Left renal cortex interstitium (tissue), 4 donors: ENCODE measurements at regions not wholly inside any gene's neighbourhood (a gene's known extent, or its start where the extent isn't known, plus 50 kb on each side); places are given as distances from the start of the nearest gene placed in this dataset.

Experiments used
- DNase-seq, 4 donors: peaks; one replicate each; pipeline ENCODE4 v3.0.0-alpha.2; 2013; ENCODE audit warnings: low read depth in 4 of 4, low spot score in 2 of 4, missing footprints in 1 of 4

DNA sequence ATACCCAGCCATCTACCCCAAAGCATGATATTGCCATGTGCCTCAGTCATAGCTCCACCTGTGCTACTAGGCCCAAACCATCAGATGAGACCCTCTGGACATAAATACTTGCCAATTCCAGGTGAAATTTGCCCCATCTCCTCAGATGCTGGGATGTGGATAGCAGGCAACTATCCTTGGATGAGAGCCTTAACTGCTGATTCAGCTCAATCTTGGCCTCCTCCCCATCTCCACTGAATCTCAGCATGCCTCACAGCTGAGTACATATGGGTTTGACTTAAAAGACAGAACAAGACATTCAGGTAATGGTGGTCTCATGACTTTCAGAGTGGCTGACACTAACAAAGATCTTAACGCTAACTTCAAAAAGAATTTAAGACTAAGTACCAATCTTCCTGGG, 50.8 kb upstream of the KLHL13 start:
- DNase-seq: no peak

DNA sequence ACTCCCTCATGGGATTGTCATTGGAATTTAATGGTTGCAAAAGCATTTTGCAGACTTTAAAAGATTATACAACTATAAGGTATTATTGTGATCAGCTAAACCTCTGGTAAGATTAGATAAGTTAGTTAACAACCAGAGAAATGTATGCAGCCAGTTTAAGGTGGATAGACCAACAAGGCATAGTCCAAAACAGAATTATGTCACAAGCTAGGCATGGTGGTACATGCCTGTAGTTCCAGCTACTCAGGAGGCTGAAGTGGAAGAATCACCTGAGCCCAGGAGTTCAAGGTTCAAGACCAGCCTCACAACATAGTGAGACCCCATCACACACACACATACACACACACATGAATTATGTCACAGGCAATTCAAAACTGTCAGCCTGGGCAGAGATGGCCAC, 54.7 kb upstream of the KLHL13 start:
- no peak for DNase-seq

DNA sequence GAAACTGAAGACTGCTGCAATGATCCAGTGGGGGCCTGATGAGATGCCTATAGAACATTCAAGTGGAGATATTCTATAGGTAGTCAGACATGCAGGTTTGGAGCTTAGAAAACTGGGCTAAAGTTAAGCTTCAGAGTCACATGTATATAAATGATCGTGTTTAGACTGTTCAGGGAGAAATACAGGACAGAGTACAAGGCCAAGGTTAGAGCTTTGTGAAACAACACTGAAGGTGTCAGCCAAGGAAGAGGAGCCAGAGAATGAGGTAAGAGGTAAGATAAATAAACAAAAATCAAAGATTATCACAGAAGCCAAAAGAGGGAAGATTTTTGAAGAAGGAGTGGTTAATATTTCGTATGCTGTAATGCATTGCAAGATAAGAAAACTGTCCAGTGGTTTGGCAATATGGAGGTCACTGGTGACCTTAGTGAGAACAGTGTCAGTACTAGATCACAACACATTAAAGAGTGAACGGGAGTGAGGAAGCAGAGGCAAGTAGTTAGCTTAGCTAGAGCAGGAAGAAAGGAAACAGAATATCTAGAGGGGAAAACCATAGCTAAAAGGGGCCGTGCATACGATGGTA, 58.0 kb upstream of the KLHL13 start:
- no peak for DNase-seq

DNA sequence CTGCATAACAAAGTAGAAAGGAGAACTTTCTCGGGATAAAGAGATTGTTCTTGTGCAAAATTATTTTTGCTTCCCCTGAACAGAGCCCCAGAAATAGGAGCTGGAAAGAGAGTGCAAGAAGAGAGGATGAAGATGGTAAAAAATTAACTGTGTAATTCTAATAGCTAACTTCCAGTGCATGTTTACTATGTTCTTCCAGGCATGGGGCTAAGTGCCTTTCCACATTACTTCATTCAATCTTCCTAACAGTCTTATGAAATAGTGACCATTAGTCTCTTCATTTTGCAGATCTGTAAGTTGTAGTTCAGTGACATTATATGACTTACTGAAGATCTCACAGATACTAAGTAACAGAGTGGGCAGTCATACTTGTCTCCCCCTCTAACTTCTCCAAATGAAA, 61.1 kb upstream of the KLHL13 start:
- no peak for DNase-seq

DNA sequence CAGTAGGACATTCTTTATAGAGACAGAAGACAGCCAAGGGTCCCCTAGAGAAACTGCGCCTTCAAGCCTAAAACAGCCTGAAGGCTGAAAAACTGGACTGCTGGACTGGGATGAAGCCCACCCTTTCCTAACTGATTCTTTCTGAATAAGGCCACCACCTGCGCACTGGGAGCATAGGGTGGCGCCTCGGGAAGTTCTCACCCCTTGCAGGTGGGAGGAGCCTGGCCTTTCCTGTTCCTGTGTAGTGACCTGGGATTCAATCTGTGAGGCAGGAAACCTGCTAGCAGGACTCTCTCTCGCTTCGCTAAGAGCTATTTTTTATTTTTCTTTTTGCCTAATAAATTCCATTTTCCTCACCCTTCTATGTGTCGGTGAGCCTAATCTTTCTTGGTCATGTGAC, 61.8 kb upstream of the KLHL13 start:
- no peak for DNase-seq

DNA sequence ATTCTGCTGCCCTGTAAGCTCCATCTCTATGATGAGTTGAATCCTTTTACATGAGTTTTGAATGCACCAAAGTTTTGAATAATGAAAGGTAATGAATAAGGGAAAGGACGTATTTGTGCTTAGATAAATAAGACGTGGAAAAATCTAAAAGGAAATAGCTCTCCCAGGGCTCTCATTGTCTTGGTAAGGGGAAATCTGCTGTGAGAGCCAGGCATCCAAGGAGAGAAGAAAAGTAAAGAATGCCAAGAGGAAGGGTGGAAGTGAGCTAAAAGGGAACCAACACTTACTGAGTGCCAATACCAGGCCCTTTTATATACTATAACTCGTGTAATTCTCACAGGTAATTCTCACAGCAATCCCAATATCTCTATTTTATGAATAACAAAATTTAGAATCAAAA, 62.6 kb upstream of the KLHL13 start:
- no peak for DNase-seq

DNA sequence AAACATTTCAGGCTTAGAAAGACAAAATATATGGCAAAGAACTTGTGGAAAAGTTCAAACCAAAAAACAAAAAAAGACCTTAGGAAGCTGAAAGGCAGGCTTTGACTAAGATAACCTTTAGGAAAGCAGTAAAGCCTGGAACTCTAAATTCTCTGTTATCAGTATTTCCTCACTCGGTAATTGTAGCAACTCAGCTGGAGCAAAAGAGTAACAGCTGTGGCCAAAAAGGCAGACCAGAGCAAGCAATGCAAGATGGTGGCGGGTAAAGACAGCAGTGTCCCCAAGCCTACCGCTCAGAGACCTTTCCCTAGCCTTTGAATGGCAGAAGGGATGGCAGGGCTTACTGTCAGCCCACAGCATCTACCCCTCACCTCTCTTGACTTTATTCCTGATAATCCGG, 63.1 kb upstream of the KLHL13 start:
- DNase-seq: no peak

DNA sequence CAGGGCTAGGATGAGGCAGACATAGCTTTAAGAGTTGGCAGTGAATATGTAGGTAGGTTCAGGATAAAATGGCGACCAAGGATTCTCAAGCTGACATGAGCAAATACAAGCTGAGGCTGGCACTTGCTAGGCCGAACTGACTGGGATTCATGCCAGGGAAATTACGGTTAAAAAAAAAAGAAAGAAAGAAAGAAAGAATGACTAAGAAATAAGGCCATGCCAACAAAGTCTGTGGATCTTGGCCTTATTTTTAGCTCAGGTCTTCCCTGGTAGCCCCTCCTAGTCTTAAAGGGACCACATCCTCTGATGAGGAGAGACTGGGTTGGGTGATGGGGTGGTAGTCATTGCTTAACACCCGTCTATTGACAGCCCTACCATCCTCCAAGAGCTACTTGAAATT, 64.4 kb upstream of the KLHL13 start:
- no peak for DNase-seq

DNA sequence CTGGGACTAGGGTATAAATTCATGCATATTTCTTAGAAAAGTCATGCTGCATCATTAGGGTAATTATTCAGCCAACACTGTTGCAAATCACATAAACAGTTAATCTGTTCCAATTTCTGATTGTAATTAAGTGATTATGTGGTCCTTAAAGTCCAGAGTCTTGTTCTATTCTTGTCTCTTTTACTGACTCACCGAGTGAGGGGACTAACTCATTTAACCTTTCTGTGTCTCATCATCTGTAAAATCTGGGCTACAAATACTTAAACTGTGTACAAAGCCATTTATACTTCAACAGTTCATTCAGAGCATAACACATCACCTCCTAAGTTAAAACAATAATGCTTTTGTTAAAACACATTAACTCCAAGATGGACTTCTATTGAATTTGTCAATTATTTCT, 65.4 kb upstream of the KLHL13 start:
- no peak for DNase-seq

DNA sequence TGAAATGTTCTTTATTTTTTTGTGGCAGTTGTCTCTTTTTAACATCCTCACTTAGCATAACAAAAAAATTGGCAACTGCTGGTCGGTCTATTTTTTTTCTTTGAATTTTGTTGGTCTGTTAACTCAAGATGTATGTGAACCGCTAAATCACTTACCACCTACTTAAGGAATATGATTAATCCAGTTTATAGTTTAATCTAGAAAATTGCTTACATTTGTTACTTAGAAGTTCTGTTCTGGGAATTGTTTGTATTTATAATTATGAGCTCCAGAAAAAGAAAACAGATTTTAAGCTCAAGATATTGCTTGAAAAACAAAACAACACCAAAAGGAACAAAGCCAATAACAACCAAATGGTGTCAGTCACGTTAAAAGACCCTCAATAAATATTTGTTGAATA, 66.1 kb upstream of the KLHL13 start:
- DNase-seq: no peak

DNA sequence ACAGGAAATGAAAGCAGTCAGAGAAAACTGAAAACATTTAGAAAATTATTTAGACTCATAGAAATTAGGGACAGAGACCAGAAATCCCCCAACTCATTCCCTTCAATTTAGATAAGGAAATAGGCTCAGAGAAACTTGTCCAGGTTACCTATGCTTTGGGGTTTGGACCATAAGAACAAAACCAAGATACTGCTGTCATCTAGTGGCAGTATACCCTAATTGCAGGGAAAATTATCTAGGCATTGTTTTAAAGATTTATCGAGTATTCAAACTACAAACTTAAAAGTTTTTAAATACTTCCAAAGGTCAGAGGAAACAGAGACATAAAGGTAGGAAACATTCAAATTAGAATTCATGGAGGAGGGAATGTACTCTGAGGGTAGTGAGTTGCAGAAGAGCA, 67.0 kb upstream of the KLHL13 start:
- no peak for DNase-seq

DNA sequence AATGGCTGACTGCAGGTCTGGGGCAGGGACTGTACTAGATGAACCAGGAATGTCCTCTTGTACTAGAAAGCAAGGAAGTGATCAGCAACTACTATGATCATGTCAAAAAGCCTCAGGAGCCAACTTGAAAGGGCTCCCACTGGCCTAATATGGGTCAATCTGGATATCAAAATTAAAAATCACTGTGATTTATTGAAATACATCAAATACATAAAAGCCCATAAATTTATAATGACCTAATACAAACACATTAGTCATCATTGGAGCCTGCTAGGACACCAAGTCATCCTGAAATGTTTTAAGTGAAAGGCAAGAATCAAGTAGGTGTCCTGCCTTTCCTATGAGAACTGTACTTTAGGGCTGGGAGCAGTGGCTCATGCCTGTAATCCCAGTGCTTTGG, 70.5 kb upstream of the KLHL13 start:
- no peak for DNase-seq

DNA sequence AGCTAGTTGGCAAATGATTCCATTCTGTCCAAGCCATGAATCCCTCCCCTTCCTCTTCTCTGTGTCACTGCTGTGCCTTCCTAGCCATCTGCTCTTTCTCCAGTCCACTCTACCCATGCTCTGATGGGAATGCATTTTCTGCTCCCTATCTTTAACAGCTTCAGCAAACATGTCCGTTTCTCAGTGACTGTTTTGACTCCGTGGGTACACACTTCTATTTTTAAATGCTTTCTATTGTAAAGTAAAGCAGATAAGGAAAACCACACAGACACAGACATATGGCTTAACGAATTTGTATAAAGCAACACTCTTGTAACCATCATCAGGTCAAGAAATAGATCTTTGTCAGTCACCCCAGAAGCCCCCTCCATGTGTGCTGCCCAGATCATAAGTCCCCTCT, 72.4 kb upstream of the KLHL13 start:
- DNase-seq: no peak

DNA sequence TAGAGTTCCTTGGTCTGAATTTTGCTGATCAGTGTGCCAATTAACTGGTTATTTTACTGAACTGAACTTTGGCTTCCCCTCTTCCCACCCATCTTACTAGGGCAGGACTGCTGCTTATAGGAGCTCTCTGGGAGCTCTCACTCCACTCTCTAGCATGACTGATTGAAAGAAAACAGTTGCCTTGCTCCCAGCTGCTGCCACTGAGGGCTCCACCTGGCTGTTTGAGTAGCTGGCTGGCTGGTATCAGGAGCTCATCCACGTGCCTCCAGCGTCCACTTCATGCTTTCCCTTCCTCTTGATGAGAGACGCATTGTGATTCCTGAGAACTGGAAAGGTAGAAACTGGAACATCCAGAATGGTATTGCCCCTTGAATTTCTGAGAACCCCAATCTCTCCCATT, 73.0 kb upstream of the KLHL13 start:
- no peak for DNase-seq

DNA sequence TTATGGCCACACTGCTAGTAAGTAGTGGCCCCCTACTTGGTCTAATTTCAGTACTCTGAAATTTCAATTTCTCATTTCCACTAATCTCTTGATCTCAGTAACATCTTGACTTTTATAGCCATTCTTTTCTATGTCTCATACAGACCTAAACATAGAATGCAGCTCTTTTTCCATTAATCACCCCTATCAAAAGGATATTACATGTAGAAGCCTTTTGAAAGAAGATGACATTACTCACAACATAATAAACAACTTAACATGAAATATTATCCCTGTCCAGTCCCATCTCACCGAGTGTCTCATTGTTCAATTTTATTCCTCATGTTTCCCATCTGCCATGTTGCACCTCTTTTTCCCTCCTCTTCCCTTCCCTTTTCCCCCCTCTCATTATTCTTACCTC, 81.1 kb upstream of the KLHL13 start:
- DNase-seq: no peak

DNA sequence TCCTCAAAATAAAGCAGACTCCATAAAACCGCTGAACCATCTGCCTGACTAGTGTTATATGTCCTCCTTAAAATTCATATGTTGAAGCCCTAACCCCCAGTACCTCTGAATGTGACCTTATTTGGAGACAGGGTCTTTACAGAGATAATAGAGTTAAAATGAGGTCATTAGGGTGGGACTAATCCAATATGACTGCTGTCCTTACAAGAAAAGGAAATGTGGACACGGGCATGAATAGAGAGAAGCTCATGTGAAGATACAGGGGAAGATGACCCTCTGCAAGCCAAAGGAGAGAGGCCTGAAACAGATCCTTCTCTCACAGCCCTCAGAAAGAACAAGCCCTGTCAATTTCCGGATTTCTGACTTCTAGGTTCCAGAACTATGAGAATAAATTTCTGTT, 82.0 kb upstream of the KLHL13 start:
- DNase-seq: no peak

DNA sequence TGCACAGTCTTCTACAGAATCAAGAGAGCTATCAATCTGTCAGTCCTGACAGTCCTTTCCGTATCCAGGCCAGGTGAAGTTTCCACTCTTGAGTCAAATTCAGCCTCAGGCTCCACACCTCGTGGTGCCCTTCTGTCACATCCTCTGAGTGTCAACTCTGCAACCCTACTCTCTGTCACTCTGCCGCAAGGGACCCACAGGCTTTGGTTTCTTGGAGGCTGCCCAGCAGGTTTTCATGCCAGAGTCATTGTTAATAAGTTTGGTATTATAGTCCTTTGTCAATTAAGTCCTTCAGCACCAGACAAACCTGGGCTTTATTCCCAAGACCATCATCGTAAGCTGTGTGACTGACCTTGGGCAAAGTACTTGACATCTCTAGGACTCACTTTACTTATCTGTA, 83.4 kb upstream of the KLHL13 start:
- no peak for DNase-seq

DNA sequence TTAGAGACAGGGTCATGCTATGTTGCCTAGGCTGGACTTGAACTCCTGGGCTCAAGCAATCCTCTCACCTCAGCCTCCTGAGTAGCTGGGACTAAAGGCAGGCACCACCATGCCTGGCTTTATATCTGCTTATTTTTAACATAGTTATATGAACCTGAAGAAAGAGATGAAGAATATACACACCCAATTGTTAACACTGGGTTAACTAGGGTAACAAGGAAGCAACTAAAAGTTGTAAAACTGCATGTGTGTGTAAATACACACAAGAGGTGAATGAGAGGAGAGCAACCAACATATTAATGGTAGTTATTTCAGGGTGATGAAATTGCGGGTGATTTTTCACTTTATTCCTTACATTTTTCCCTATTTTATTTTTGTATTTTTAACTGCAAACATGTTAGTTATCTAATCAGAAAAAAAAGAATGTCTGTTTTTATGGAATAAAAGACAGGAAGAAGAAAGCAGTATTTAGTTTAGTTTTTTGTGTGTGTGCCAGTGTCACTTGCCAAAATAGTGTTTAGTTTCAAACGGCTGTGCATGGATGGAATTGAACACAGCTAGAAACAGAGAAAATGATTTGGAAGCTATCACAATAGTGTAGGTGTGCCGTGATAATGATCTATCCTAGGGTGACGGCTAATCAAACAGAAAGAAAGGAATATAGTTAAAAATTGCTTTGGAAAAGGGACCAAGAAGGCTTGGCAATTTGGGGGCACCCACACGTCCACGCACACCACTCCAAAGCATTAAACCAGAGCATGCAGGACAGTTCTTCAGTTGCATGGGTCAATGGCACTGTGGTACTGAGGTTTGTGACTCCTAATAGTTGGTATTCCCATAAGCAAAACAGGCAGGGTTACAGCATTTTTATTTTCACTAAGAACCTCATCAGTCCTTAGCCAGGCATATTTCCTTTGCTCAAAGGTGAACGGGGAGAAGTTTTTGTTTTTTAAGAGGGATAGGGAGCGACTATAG, 89.1 kb upstream of the KLHL13 start:
- DNase-seq: no peak

DNA sequence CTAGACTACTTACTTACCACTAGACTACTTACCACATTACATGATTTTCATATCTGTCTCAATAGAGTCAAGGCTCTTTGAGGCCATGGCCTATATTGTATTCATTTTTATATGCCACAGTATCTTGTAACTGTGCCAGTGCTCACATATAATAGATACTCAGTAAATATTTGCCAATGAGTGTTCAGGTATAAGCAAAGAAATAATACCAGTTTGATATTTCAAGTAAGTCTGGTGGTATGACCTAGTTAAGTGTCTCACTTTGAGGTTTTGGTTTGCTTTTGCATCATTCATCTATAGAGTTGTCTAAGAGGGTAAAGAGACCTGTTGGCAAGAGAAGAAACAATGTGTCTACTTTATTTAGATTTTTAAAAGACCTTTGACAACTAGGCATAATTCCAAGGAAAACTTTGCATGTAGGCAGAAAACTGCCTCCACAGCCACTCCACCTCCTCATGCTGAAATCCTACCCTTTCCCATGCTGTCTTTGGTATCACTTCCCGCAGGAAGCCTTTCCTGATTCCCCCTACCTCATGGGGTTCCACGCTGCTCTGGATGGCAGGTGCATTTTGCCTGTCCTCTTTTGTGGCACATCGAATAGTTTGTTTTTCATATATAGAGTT, 91.3 kb upstream of the KLHL13 start:
- no peak for DNase-seq

DNA sequence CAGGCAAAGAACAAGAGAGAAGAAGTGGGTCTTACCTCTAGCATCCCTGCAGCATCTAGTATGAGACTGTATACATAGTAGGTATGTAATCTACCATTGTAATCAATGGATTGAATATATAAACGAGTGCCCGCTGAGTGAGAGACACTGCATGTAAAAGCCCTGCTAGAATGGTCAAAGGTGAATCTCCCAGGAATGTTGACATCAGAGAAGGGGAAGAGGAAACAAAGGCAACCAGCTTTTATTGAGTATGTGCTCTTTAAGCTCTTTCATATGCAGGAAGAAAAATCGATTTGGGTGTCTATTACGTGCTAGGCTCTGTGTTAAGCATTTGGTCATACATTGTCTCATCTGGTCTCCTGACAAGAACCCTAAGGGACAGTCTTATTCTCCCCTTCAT, 91.9 kb upstream of the KLHL13 start:
- DNase-seq: no peak

DNA sequence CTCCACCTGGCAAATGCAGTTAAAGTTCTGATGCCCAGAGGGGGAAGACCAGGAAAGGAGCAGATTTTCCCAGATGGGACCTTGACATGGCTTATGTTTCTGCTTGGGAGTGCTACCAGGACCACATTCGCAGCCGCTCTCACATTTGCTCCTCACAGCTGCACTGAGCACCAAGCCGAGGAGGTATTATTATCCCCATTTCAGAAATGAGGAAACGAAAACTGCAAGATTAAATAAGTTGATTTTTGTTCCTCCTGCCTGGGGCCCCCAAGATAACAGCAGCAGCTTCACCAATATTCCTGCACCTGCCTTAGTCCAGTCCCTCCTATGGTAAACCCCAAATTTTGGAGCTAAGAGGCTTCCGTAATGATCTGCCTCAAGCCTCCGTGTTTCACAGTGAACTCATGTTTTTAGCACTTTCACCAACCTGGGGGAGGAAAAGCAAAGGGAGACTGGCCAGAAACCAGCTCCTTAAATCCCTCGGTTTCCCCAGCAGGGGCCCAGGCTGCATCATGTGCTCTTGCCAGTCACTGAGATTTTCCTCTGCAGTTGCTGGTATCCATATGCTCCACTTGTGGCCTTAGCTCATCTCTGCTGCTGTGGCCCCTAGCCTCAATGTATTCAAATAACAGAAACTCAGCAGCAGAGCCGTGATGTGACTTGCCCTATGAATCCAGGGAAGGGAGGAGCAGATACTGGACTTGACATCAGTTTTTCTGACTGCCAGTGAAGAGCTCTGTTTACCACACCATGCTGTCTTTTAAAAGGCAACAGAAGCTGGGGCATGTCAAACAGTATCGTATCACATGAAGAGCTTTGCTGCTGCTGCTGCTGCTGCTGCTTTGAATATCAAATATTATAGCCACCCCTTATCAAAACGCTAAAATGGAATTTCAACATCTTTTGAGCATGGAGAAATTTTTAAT, 95.5 kb upstream of the KLHL13 start:
- no peak for DNase-seq
